HUES48 (cell line): ENCODE measurements at regions not wholly inside any gene's neighbourhood (a gene's known extent, or its start where the extent isn't known, plus 50 kb on each side); places are given as distances from the start of the nearest gene placed in this dataset.

Experiments used
- H3K27ac ChIP-seq: one replicate; pipeline ENCODE4 v1.7.0; 2013; ENCODE audit warnings: low read depth, low read length, inconsistent platforms
- H3K27me3 ChIP-seq: 2 replicates; pipeline ENCODE4 v1.6.1; 2013; ENCODE audit warnings: mild to moderate bottlenecking, low read length; ENCODE audit not compliant: control insufficient read depth, insufficient read depth
- H3K36me3 ChIP-seq: 2 replicates; pipeline ENCODE4 v1.6.1; 2013; ENCODE audit warnings: low read length; ENCODE audit not compliant: control insufficient read depth, insufficient read depth
- H3K4me1 ChIP-seq: 2 replicates; pipeline ENCODE4 v1.6.1; 2013; ENCODE audit warnings: mild to moderate bottlenecking, low read length; ENCODE audit not compliant: control insufficient read depth, insufficient read depth
- H3K4me3 ChIP-seq: 2 replicates; pipeline ENCODE4 v1.5.1; 2013; ENCODE audit warnings: mild to moderate bottlenecking, low read depth, low read length
- H3K9ac ChIP-seq: 2 replicates; pipeline ENCODE4 v1.6.1; 2013; ENCODE audit warnings: mild to moderate bottlenecking, low read depth, low read length, moderate library complexity
- H3K9me3 ChIP-seq: 2 replicates; pipeline ENCODE4 v1.6.1; 2013; ENCODE audit warnings: low read length; ENCODE audit not compliant: control insufficient read depth, insufficient read depth

- Histone ChIP-seq H3K4me1 (no peaks in the 10 kb centered on the region), H3K4me3 (no peak overlapping the region), H3K36me3 (no peaks in the 10 kb centered on the region), H3K27ac (no peak overlapping the region), H3K9ac (no peak overlapping the region), H3K9me3 (peaks cover 99% of the 10 kb centered on the region), H3K27me3 (no peaks in the 10 kb centered on the region)
These were observed 466.3 kb downstream of the TBC1D22A start for GRCh38 chr22:47228767-47229166.

GRCh38 chr22:47225931-47226633 lies 463.6 kb downstream of the TBC1D22A start:
- H3K9me3 ChIP-seq, result peaks cover 99% of the 10 kb centered on the region
- no peak overlapping the region for H3K4me3 ChIP-seq
- H3K36me3 ChIP-seq, result no peaks in the 10 kb centered on the region
- H3K4me1 ChIP-seq, result no peaks in the 10 kb centered on the region
- H3K27ac ChIP-seq, result no peak overlapping the region
- H3K27me3 ChIP-seq, result no peaks in the 10 kb centered on the region
- no peak overlapping the region for H3K9ac ChIP-seq

GRCh38 chr22:47225080-47225930 lies 462.9 kb downstream of the TBC1D22A start:
- Histone ChIP-seq H3K4me1 (no peaks in the 10 kb centered on the region), H3K27me3 (no peaks in the 10 kb centered on the region), H3K9ac (no peak overlapping the region), H3K36me3 (no peaks in the 10 kb centered on the region), H3K4me3 (no peak overlapping the region; the same call in 1 of the 2 replicates), H3K27ac (no peak overlapping the region), H3K9me3 (peaks cover 99% of the 10 kb centered on the region)
